ENCODE measurements at regions not wholly inside any gene's neighbourhood (a gene's known extent, or its start where the extent isn't known, plus 50 kb on each side); places are given as distances from the start of the nearest gene placed in this dataset.
"Not testable (repeated sequence)": the region's sequence is repeated elsewhere in the genome, so short reads cannot be mapped to it uniquely, and the experiment has no call there.

DNA sequence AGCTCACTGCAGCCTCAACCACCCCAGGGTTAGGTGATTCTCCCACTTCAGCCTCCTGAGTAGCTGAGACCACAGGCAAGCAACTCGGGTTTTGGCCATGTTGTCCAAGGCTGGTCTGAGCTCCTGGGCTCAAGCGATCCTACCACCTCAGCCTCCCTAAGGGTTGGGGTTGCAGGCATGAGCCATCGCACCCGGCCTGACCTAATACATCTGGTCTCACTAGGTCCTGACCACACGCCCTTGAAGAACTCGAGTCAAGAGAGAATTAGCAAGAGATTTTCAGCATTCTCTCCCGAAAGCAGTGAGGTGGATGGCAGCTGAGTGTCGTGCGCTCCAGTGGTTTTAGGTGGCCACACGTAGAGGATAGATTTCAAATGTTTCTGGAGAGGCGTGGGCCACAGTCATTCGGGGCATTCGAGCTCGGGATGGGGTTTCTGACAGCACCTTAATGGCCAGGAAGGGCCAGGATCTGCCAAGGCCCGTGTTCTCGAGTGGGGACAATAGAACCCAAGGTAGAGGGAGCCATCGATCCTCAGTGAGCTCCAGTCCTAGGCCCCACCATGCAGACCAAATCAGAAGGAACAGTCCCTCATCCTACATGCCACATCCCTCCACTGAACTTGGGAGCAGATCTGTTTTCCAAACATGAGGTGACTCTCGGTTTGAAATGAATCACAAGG lies 193.1 kb downstream of the ALG10 start:
- TF ChIP-seq, protein P1, sequence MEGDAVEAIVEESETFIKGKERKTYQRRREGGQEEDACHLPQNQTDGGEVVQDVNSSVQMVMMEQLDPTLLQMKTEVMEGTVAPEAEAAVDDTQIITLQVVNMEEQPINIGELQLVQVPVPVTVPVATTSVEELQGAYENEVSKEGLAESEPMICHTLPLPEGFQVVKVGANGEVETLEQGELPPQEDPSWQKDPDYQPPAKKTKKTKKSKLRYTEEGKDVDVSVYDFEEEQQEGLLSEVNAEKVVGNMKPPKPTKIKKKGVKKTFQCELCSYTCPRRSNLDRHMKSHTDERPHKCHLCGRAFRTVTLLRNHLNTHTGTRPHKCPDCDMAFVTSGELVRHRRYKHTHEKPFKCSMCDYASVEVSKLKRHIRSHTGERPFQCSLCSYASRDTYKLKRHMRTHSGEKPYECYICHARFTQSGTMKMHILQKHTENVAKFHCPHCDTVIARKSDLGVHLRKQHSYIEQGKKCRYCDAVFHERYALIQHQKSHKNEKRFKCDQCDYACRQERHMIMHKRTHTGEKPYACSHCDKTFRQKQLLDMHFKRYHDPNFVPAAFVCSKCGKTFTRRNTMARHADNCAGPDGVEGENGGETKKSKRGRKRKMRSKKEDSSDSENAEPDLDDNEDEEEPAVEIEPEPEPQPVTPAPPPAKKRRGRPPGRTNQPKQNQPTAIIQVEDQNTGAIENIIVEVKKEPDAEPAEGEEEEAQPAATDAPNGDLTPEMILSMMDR (IDR thresholded peaks at IDR 0.05; ENCODE audit: insufficient read depth, missing control alignments), result no peak
- DNase-seq (ENCODE audit: insufficient read length, low spot score) (no peak), FAIRE-seq (no peak)

DNA sequence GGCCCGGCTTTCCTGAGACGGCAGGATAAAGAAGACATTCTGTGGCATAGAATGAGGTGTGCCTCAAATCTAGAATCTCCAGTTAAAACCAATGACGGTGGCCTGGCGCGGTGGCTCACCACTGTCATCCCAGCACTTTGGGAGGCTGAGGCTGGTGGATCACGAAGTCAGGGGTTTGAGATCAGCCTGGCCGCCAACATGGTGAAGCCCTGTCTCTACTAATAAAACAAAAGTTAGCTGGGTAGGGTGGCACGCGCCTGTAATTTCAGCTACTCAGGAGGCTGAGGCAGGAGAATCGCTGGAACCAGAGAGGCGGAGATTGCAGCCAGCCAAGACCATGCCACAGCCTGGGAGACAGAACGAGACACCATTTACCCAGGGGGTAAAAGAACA lies 193.6 kb downstream of the ALG10 start:
- no peak for DNase-seq (ENCODE audit: insufficient read length, low spot score)
- TF ChIP-seq, protein P1 (IDR thresholded peaks at IDR 0.05; ENCODE audit: insufficient read depth, missing control alignments), result no peak
- FAIRE-seq, result no peak

DNA sequence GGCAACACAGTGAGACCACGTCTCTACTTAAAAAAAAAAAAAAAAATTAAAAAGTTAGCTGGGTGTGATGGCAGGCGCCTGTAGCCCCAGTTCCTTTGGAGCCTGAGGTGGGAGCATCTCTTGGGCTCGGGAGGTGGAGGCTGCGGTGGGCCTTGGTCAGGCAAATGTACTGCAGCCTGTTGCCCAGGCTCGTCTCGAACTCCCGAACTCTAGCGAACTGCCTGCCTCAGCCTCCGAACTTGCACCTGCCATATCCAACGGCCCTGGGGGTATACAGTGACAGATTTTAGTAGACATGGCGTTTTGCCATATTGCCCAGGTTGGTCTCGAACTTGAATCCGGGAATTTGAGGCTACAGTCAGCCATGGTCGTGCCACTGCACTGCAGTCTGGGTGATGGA lies 195.4 kb downstream of the ALG10 start:
- no peak for DNase-seq (ENCODE audit: insufficient read length, low spot score)
- TF ChIP-seq, protein P1 (IDR thresholded peaks at IDR 0.05; ENCODE audit: insufficient read depth, missing control alignments), result no peak
- FAIRE-seq, result no peak

DNA sequence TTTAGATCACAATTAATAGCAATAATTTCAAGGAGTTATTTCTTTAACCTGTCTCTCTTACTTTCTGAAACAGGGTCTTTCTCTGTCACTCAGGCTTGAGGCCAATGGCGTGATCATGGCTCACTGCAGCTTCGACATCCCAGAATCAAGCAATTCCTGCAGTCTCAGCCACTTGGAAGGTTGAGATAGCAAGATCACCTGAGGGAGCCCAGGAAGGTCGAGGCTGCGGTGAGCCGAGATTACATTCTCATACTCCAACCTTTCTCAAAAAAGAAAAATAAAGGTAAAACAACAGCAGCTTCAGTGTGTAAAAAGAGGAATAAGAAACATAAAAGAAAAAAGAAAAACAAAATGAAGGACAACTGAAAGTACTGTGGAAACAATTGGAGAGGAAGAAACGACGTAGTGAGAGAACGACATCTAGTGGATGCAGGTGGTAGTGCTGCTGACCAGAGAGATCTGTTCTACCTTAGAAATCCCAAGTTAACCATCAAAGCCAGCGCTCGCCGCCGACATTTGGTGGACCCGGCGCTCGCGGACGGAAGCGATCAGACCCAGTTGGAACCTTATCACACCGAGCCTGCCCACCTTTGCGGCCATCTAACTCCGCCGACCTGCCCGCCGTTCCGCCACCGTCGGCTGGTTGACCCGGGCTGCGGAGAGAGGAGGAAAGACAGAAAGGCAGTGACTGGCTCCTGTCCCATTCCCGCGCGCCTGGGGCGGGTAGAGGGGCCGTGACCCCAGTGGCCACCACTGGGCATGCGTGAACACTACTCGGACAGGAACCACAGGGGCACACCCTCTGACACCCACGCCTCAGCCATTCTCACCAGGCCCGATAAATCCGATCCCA lies 196.1 kb downstream of the ALG10 start:
- TF ChIP-seq, protein P1 (IDR thresholded peaks at IDR 0.05; ENCODE audit: insufficient read depth, missing control alignments), result peak; percentile 62
- FAIRE-seq (no peak), DNase-seq (ENCODE audit: insufficient read length, low spot score) (no peak)

DNA sequence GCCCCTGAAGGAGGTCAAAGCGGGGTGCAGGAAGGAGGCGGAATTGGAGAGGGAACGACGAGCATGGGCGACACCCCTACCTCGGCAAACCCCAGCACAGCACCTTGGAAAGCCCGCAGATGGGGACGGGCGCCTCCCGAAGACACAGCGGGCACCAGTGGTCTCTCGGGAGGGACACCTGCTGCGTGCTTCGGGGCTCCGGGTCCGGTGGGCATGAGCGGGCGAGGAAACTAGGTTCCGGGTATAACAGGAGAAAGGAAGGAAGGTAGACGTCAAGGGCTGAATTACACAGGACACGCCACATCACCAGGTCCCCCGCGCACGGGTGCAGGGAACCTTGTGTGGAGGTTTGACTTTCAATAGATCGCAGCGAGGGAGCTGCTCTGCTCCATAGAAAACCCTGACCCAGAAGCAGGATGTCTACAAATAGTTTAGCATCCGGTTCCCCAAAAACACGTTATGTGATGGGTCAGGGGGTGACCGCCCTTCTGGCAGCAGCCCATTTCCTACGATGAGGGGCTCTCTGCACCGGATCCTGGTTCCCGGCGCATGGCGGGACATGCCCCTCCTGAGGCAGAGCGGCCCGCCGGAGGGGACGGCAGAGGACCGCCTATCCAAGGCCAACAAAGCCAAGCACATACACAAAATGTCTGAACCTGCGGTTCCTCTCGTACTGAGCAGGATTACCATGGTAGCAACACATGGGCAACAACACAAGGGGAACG lies 196.9 kb downstream of the ALG10 start:
- DNase-seq (ENCODE audit: insufficient read length, low spot score) (no peak), FAIRE-seq (no peak)
- TF ChIP-seq, protein P1 (IDR thresholded peaks at IDR 0.05; ENCODE audit: insufficient read depth, missing control alignments), result no peak

DNA sequence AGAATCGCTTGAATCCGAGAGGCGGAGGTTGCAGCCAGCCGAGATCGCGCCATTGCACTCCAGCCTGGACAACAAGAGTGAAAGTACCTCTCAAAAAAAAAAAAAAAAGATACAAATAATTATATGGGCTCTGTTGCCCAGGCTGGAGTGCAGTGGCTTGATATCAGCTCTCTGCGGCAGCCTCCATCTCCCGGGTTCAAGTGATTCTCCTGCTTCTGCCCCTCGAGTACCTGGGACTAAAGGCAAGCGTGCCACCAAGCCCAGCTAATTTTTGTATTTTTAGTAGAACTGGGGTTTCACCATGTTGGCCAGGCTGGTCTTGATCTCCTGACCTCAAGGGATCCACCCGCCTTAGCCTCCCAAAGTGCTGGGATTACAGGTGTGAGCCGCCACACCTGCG lies 197.8 kb downstream of the ALG10 start:
- DNase-seq (ENCODE audit: insufficient read length, low spot score); FAIRE-seq: not testable (repeated sequence)

DNA sequence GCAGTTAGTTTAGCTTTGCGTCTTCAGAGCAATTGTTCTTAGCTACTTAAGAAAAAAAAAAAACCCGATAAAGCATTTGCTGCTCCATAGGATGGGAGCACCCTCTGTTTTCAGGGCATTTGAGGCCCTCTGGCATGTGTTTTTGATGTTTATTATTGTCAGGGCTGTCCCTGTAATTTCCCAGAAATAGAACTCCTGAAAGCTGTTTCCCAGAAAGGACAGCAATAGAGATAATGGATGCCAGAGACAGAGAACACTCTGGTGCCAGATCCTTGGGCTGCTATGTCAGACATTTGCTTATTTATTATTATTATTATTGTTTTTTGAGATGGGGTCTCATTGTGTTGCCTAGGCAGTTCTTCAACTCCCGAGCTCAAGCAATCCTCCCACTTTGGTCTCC lies 201.3 kb downstream of the ALG10 start:
- DNase-seq (ENCODE audit: insufficient read length, low spot score), result no peak
- TF ChIP-seq, protein P1 (IDR thresholded peaks at IDR 0.05; ENCODE audit: insufficient read depth, missing control alignments), result no peak
- no peak for FAIRE-seq

DNA sequence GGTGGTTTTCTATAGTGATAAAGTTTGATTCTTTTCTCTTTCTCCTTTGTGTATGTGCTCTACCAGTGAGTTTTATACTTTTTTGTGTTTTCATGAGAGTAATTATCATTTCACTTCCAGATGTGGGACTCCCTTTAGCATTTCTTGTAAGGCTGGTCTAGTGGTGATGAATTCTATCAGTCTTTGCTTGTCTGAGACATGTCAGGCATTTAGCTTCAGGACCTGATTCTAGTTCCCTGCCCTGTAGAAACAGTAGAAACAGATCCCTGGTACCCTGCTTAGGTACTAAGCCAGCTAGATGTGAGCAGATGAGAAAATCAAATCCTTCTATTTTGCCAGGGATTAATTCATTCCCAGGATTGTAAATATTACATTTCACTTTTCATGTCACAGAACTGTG lies 203.7 kb downstream of the ALG10 start:
- DNase-seq (ENCODE audit: insufficient read length, low spot score); FAIRE-seq: not testable (repeated sequence)

DNA sequence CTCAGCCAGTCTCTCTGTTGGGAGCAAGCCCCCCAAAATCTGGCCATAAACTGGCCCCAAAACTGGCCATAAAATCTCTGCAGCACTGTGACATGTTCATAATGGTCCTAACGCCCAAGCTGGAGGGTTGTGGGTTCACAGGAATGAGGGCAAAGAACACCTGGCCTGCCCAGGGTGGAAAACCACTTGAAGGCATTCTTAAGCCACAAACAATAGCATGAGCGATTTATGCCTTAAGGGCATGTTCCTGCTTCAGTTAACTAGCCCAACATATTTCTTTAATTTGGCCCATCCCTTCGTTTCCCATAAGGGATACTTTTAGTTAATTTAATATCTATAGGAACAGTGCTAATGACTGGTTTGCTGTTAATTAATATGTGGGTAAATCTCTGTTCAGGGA lies 205.8 kb downstream of the ALG10 start:
- FAIRE-seq; DNase-seq (ENCODE audit: insufficient read length, low spot score): not testable (repeated sequence)

DNA sequence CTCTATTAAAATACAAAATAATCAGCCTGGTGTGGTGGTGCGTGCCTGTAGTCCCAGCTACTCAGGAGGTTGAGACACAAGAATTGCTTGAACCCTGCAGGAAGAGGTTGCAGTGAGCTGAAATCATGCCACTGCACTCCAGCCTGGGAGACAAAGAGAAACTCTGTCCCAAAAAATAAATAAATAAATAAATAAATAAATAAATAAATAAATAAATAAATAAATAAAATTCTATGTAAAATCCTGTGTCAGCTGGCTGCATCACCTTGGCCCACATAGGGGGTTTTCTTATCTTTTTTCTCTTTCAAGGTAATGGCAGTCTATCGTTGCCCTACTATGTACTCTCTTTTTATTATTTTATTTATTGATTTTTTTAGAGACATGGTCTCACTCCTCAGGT lies 206.7 kb downstream of the ALG10 start:
- DNase-seq (ENCODE audit: insufficient read length, low spot score); FAIRE-seq: not testable (repeated sequence)
